Testis (tissue), 2 donors: ENCODE measurements at regions not wholly inside any gene's neighbourhood (a gene's known extent, or its start where the extent isn't known, plus 50 kb on each side); places are given as distances from the start of the nearest gene placed in this dataset.
"Not testable (repeated sequence)": the region's sequence is repeated elsewhere in the genome, so short reads cannot be mapped to it uniquely, and the experiment has no call there.

Experiments used
- DNase-seq: peaks from one replicate; pipeline ENCODE4 v3.0.0-alpha.2; 2019
- H3K27ac ChIP-seq, 2 donors: fragments of 200-600 bp; sonication (generic); one replicate each; pipeline ENCODE4 v1.5.1; 2019
- H3K27me3 ChIP-seq: fragments of 200-600 bp; sonication (generic); one replicate; pipeline ENCODE4 v1.5.1; 2019
- H3K36me3 ChIP-seq: fragments of 200-600 bp; sonication (generic); one replicate; pipeline ENCODE4 v1.5.1; 2017; ENCODE audit warnings: low read depth; ENCODE audit errors: missing control alignments
- H3K4me1 ChIP-seq: fragments of 200-600 bp; sonication (generic); one replicate; pipeline ENCODE4 v1.5.1; 2019
- H3K4me3 ChIP-seq, 2 donors: fragments of 200-600 bp; sonication (generic); one replicate each; pipeline ENCODE4 v1.5.1; 2017 to 2019
- H3K9me3 ChIP-seq: fragments of 200-600 bp; sonication (generic); one replicate; pipeline ENCODE4 v1.5.1; 2017
- WGBS, 2 donors: methylation state at CpG; one replicate each; pipeline ENCODE4 v1.1.5; 2018; 5-methylcytosine and 5-hydroxymethylcytosine counted together
- intact Hi-C: fragments of 100-400 bp; cut with DNase I; formaldehyde crosslinking; loops from one replicate; pipeline ENCODE4 v1.15.1; 2023; ENCODE audit warnings: low total_unique reads

GRCh38 chr5:176066262-176066945, 98.3 kb upstream of the THOC3 start:
- H3K36me3 ChIP-seq, intact Hi-C loops, H3K27ac ChIP-seq, H3K27me3 ChIP-seq, H3K4me3 ChIP-seq, H3K9me3 ChIP-seq, H3K4me1 ChIP-seq, DNase-seq: not testable (repeated sequence)
- WGBS, 2 donors: 70 to 78% methylated on average over 3 to 5 of the region's 5 CpGs

- H3K36me3 ChIP-seq, H3K27me3 ChIP-seq, intact Hi-C loops, H3K4me3 ChIP-seq, H3K27ac ChIP-seq, H3K4me1 ChIP-seq, H3K9me3 ChIP-seq: not testable (repeated sequence)
- peak; percentile 36 for DNase-seq
- 64 to 92% methylated on average over 1 of the region's 1 CpG for WGBS, 2 donors
These were observed 99.0 kb upstream of the THOC3 start for GRCh38 chr5:176067162-176067561.

GRCh38 chr5:176067948-176068347, 99.8 kb upstream of the THOC3 start:
- H3K4me1 ChIP-seq, DNase-seq, H3K27me3 ChIP-seq, H3K27ac ChIP-seq, H3K4me3 ChIP-seq, H3K9me3 ChIP-seq, H3K36me3 ChIP-seq, intact Hi-C loops: not testable (repeated sequence)
- 95 to 100% methylated on average over 3 to 5 of the region's 5 CpGs for WGBS, 2 donors

GRCh38 chr5:176073996-176074571, 106.0 kb upstream of the THOC3 start:
- 87% methylated on average over 1 of the region's 9 CpGs; no CpG with 5 or more reads in 1 of the 2 donors for WGBS, 2 donors
- H3K4me3 ChIP-seq, H3K27ac ChIP-seq, H3K36me3 ChIP-seq, DNase-seq, H3K9me3 ChIP-seq, H3K27me3 ChIP-seq, H3K4me1 ChIP-seq, intact Hi-C loops: not testable (repeated sequence)

GRCh38 chr5:176083717-176084116, 115.6 kb upstream of the THOC3 start:
- H3K36me3 ChIP-seq, H3K9me3 ChIP-seq, H3K27me3 ChIP-seq, DNase-seq, H3K27ac ChIP-seq, intact Hi-C loops, H3K4me3 ChIP-seq, H3K4me1 ChIP-seq: not testable (repeated sequence)
- 79 to 94% methylated on average over 5 to 7 of the region's 9 CpGs for WGBS, 2 donors

GRCh38 chr5:176103083-176103482, 135.0 kb upstream of the THOC3 start:
- 17 to 38% methylated on average over 1 to 3 of the region's 3 CpGs for WGBS, 2 donors
- H3K9me3 ChIP-seq, H3K27me3 ChIP-seq, H3K4me3 ChIP-seq, intact Hi-C loops, H3K4me1 ChIP-seq, H3K36me3 ChIP-seq, H3K27ac ChIP-seq: not testable (repeated sequence)
- peak; percentile 74 for DNase-seq

GRCh38 chr5:176112888-176113287, 125.3 kb upstream of the SIMC1 start:
- DNase-seq, intact Hi-C loops, H3K9me3 ChIP-seq, H3K27me3 ChIP-seq, H3K27ac ChIP-seq, H3K4me3 ChIP-seq, H3K4me1 ChIP-seq, H3K36me3 ChIP-seq: not testable (repeated sequence)
- WGBS, 2 donors: no CpG with 5 or more reads among the region's 8 CpGs

GRCh38 chr5:176113673-176114335, 124.4 kb upstream of the SIMC1 start:
- intact Hi-C loops, H3K4me1 ChIP-seq, H3K9me3 ChIP-seq, H3K36me3 ChIP-seq, H3K4me3 ChIP-seq, H3K27ac ChIP-seq, H3K27me3 ChIP-seq, DNase-seq: not testable (repeated sequence)
- WGBS, 2 donors: no CpG with 5 or more reads among the region's 6 CpGs

GRCh38 chr5:176114825-176115224, 123.4 kb upstream of the SIMC1 start:
- H3K4me3 ChIP-seq, H3K4me1 ChIP-seq, H3K27me3 ChIP-seq, DNase-seq, H3K9me3 ChIP-seq, intact Hi-C loops, H3K27ac ChIP-seq, H3K36me3 ChIP-seq: not testable (repeated sequence)
- 70 to 71% methylated on average over 4 of the region's 7 CpGs for WGBS, 2 donors

- H3K4me1 ChIP-seq, H3K9me3 ChIP-seq, H3K4me3 ChIP-seq, intact Hi-C loops, H3K27ac ChIP-seq, H3K27me3 ChIP-seq, H3K36me3 ChIP-seq: not testable (repeated sequence)
- WGBS, 2 donors: 24% methylated on average over 2 of the region's 8 CpGs; no CpG with 5 or more reads in 1 of the 2 donors
- peak; percentile 85 for DNase-seq
These were observed 120.5 kb upstream of the SIMC1 start for GRCh38 chr5:176117699-176118238.

GRCh38 chr5:176122361-176122760, 115.9 kb upstream of the SIMC1 start:
- H3K27me3 ChIP-seq, H3K27ac ChIP-seq, H3K4me1 ChIP-seq, intact Hi-C loops, H3K4me3 ChIP-seq, H3K9me3 ChIP-seq, H3K36me3 ChIP-seq, DNase-seq: not testable (repeated sequence)
- 84 to 90% methylated on average over 2 of the region's 2 CpGs for WGBS, 2 donors

GRCh38 chr5:176124120-176124519, 114.1 kb upstream of the SIMC1 start:
- DNase-seq, H3K27me3 ChIP-seq, H3K4me1 ChIP-seq, H3K27ac ChIP-seq, H3K4me3 ChIP-seq, H3K36me3 ChIP-seq, H3K9me3 ChIP-seq, intact Hi-C loops: not testable (repeated sequence)
- WGBS, 2 donors: 95% methylated on average over 11 of the region's 11 CpGs
